ENCODE measurements at regions not wholly inside any gene's neighbourhood (a gene's known extent, or its start where the extent isn't known, plus 50 kb on each side); places are given as distances from the start of the nearest gene placed in this dataset.

DNA sequence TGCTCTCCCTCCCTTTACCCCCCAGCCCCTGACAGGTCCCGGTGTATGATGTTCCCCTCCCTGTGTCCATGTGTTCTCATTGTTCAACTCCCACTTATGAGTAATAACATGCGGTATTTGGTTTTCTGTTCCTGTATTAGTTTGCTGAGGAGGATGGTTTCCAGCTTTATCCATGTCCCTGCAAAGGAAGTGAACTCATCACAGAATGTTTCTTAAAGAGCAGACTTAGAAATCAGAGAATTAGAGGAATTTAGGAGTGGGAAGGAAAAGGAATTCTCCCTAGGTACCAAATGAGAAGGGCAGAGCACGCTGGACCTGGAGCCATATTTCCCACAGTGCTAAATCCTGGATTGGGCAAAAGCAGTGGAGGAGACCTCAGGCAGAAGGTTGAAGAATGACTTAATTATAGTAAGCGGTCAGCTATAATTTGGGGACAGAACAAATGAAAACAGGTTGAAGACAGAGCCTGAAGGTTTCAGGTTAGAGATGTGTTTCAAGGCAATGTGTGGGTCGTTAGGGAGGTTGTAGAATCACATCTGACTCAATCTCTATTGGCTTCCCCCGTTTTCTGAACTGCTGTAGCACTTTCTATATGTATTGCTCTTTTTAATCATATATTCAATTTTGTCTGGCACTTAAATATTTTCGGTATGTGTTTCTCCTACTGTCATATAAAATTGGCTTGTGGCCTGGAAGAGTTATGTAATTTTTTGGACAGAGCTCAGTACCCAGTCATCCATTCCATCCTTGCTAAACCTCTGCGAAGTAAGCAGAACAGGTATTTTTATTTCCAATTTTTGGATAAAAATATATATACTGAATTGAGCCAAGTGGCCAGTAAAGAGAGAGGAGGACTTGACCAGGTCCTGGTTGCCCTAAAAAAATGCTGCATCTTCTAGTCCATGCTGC lies 210.5 kb upstream of the KLF6 start:
- TF ChIP-seq, protein P1, sequence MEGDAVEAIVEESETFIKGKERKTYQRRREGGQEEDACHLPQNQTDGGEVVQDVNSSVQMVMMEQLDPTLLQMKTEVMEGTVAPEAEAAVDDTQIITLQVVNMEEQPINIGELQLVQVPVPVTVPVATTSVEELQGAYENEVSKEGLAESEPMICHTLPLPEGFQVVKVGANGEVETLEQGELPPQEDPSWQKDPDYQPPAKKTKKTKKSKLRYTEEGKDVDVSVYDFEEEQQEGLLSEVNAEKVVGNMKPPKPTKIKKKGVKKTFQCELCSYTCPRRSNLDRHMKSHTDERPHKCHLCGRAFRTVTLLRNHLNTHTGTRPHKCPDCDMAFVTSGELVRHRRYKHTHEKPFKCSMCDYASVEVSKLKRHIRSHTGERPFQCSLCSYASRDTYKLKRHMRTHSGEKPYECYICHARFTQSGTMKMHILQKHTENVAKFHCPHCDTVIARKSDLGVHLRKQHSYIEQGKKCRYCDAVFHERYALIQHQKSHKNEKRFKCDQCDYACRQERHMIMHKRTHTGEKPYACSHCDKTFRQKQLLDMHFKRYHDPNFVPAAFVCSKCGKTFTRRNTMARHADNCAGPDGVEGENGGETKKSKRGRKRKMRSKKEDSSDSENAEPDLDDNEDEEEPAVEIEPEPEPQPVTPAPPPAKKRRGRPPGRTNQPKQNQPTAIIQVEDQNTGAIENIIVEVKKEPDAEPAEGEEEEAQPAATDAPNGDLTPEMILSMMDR (IDR thresholded peaks at IDR 0.05; ENCODE audit: low read depth, low read length) = no peak
- no peak for TF ChIP-seq POLR2A (IDR thresholded peaks at IDR 0.05; ENCODE audit: extremely low read depth, insufficient read length)

Data from NB4 (cell line).